ENCODE measurements at regions not wholly inside any gene's neighbourhood (a gene's known extent, or its start where the extent isn't known, plus 50 kb on each side); places are given as distances from the start of the nearest gene placed in this dataset.

DNA sequence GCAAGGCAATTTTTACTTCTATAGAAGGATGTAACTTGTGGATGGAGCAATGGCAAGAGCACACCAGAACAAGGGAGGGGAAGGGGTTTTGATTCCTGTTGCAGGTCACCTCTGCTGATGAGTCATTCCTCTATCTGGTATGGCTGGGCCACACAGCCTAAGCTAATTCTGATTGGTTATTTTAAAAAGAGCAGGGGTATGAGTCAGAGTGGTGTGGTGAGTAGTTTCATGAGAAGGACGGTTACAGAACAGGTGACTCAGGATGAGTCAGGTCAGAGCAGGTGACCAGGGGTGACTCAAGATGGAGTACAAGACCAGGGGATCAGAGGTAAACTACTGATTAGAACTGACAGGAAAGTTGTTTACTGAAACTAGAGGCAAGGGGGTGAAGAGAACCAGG lies 231.9 kb upstream of the USP9Y start:
- TF ChIP-seq, protein P1, sequence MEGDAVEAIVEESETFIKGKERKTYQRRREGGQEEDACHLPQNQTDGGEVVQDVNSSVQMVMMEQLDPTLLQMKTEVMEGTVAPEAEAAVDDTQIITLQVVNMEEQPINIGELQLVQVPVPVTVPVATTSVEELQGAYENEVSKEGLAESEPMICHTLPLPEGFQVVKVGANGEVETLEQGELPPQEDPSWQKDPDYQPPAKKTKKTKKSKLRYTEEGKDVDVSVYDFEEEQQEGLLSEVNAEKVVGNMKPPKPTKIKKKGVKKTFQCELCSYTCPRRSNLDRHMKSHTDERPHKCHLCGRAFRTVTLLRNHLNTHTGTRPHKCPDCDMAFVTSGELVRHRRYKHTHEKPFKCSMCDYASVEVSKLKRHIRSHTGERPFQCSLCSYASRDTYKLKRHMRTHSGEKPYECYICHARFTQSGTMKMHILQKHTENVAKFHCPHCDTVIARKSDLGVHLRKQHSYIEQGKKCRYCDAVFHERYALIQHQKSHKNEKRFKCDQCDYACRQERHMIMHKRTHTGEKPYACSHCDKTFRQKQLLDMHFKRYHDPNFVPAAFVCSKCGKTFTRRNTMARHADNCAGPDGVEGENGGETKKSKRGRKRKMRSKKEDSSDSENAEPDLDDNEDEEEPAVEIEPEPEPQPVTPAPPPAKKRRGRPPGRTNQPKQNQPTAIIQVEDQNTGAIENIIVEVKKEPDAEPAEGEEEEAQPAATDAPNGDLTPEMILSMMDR (IDR thresholded peaks at IDR 0.05): no peak
- TF ChIP-seq POLR2A (IDR thresholded peaks at IDR 0.05): no peak
